GM18502 (cell line): ENCODE measurements at regions not wholly inside any gene's neighbourhood (a gene's known extent, or its start where the extent isn't known, plus 50 kb on each side); places are given as distances from the start of the nearest gene placed in this dataset.
"Not testable (repeated sequence)": the region's sequence is repeated elsewhere in the genome, so short reads cannot be mapped to it uniquely, and the experiment has no call there.

Source experiments
- ATAC-seq: cut with Tn5 transposase; IDR thresholded peaks from one replicate; pipeline ENCODE4 v1.9.1; 2021; ENCODE audit warnings: mild to moderate bottlenecking; ENCODE audit not compliant: unreplicated experiment, poor library complexity

DNA sequence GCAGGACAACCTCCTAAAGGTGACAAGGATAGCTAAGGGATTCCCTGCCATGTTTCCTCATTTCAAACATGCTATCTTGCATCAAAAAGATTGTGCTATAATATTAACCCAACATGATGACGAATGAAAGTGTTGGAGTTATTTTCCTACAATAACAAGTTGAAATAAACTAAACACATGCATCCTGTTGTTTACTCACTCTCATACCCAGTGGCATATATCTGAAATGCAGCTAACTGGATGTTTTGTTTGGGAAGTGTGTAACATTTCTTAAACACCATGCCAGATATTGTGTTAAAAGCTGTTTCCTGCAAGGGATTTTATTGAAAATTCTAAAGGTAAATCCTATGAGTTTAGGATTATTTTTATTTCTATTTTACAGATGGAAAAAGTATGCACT, 139.6 kb downstream of the TFPI2 start:
- ATAC-seq: no peak

DNA sequence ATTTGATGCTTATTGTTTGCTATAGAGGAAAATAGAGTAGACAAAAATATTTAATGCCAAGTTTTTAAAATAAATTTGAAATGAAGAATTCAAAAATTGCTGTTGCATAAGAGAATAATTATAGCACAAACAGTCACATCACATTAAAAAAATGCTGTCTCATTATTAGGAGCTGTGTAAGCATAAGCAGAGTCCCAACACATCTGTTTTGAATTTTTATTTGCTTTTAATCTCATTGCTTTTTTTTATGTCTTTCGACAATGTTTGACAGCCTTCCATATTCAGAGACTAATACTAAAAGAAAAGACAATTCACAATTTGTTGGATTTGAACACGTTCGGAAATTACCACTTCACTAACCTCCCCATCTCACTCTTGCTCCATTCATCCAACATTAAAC, 143.5 kb downstream of the TFPI2 start:
- no peak for ATAC-seq

DNA sequence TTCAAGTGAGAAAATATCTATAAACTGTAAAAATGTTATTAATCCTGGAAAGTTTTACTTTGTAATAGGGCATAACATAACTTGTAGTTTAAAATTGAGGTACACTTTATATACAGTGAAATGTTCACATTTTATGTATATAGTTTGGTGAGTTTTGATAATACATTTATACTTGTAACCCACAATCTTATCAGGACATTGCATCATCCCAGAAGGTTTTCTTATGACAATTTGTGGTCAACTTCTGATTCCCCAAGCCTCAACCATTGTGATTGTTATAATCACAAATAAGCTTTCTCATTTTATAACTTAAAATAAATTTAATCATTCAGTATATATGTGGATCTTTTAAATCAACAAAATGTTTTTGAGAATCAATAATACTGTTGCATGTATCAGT, 151.1 kb downstream of the TFPI2 start:
- no peak for ATAC-seq

- no peak for ATAC-seq
Measured at GRCh38 chr7:93737953-93738352, 152.6 kb downstream of the TFPI2 start.

DNA sequence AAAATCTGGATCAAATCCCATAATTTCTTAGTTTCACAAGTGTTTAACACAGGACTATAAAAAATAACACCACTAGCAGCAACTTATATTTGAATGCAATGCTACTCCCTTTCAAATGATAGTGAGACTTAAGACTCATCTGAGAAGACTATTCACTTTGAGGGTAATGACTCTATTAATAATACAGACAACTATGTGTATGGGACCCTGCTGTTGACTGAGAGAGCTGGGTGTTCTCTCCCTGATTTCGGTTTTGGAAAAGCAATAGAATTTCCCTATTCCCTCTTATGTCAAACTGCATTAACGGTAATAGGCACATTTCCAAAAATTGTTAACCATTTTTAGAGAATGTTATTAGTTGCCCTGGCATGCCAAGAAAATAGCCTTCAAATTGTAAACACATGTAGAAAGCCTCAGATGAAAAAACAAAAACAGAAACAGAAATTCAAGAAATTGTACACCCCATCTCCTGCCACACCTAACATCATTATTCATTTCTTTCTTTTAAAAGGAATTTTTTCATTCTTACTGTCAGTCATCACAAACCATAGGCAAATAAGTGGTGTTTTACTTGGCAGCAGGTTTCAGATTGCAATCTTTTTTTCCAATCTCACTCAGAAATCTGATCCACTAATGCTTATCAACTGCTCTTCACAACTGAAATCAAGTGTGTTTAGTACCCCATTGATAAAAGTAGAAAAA, 153.7 kb downstream of the TFPI2 start:
- no peak for ATAC-seq

- ATAC-seq: no peak
Measured at GRCh38 chr7:93728292-93728691, 153.8 kb upstream of the CALCR start.

DNA sequence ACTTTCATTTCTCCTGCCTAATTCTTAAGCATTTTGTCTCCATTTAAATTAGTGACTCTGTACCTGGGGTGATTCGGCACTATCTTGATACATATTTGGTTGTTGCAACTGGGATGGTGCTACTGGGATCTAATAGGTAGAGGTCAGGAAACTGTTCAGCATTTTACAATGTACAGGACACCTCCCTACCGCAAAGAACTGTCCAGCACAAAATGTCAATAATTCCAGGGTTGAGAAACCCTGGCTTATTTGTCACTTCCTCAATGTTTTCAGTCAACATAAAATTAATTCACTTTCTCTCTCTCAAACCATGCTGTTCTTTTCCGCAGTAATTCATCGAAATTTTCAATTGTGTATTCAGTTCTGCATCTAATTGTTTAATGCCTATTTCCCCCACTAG, 151.4 kb upstream of the CALCR start:
- no peak for ATAC-seq

DNA sequence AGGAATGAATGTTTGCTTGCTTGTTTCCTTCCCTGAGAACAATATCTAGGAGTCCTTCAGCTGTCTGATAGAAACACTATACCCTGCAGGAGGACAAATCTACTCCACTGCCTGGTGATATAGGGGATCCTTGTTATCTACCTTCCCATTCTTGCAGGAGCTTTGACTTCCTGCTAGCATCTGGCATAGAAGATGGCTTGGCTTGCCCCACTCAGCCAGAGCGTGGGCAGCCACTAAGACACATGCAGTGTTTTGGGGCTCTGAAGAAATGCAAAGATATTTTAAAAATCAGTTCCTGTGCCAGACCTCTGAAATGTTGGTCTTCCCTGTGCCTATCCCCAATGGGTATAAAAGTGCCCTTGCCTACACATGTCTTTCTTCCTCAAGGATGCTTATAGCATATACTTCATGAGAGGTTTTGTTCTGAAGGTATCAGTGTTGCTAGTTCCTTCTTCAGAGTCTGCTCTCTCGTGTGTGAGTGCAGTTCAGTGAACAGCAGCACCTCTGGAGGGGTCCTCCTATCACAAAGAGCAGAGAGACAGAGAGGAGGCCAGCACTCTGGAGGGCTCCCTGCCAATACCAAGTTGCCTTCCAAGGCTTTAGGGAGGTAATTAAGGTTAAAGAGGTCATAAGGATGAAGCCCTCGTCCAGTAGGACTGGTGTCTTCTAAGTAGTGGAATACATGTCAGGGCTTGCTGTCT, 149.1 kb upstream of the CALCR start:
- ATAC-seq: no peak

DNA sequence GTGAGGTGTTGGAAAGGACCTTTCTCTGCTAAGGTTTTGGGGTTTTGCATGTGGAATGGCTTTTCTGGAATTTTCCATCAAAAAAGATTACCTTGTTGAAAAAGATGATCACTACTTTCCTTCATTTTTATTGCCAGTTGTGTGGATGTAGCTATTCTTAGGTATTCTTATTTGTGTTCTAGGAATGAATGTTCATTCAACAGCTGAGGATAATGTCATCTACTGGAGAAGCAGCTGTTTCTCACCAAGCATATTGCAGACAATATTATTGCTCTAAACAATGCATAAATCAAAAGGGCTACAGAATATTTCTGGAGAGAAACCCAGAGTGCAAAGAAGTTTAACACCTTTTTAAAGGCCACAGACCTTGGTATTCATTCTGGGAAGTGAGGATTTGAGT, 145.6 kb upstream of the CALCR start:
- ATAC-seq: no peak

GRCh38 chr7:93719546-93719945, 145.0 kb upstream of the CALCR start:
- ATAC-seq: no peak

DNA sequence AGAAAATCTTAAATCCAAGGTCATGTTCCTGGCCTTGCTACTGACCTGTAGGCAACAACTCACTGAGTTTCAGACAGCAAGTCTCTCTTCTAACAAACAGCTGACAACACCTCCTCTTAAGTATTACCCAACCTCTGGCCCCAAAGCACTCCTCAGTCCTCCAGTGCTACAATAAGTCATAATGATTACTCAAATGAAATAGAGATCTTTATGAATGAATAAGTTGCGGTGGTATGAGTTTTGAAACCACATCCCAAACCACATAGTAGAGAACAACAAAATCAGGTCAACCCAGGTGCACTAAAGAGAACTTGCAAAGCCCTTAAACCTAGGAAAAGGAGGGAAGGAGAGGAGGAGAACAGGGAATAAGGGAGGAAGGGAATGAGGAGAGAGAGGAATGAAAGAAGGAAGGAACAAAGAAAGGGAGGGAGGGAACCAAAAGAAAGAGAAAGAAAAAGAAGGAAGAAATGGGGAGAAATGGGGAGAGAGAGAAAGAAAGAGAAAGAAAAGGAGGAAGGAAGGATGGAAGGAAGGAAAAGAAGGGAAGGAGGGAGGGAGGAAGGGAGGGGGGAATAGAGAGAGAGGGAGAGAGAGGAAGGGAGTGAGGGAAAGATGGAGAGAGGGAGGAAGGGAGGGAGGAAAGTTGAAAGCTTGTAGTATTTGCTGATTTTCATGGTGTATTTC, 142.8 kb upstream of the CALCR start:
- no peak for ATAC-seq

DNA sequence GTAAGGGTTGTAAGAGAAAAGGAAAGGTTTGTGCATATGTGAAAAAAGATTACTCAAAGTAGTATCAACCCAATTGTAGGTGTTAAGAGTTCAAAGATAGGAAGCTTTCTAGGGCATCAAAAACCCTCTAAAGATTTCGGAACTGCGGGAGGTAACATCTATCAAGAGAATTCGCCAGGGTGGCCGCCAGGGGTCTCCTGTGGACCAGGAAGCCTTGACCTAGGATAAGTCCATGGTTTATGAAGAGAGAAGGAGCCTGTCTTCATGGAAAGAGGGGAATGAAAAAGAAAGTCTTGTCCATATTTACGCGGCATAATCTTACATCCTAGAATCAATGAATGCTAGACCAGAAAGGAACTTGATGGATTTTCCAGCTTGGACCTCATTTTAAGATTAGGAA, 140.7 kb upstream of the CALCR start:
- peak; percentile 60 for ATAC-seq

DNA sequence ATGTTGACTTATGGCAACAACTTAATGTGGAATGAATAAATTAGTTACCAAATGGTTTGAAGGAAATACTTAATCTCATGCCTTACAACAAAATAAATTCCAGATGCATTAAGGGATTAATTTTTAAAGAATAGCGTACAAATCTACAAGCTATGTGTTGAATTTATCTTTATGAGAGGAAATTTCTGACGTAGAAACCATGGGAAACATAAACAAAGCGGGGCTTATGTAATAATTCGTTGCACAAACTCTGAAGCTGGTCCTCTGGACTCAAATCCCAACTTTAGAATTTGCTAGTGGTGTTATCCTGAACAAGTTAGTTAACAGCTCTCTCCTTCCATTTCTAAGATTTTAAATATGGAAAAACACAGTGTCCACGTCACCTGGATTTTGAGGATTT, 137.4 kb upstream of the CALCR start:
- no peak for ATAC-seq

DNA sequence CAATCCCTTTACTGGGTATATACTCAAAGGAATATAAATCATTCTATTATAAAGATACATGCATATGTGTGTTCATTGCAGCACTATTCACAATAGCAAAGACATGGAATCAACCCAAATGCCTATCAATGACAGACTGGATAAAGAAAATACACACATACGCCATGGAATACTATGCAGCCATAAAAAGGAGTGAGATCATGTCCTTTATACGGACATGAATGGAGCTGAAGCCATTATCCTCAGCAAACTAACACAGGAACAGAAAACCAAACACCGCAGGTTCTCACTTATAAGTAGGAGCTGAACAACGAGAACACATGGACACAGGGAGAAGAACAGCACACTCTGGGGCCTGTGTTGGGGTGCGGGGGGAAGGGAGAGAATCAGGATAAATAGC, 133.7 kb upstream of the CALCR start:
- ATAC-seq: not testable (repeated sequence)

DNA sequence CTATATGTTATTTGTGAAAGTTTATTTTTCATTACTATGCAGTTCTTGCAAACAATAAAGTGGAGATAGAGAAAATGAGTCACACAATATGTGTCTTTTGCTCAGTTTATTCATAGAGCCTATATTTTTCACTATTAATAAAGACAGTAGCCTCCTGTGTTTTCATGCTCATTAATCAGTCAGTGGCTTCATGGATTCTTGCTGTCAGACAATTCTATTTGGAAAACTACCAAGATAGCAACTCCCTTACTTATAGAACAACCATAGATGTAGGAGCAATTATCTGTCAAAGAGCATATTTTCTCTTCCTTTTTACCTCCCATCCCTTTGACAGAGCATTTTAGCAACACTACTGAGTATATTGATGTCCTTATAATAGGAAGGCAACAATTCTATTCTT, 132.7 kb upstream of the CALCR start:
- no peak for ATAC-seq

DNA sequence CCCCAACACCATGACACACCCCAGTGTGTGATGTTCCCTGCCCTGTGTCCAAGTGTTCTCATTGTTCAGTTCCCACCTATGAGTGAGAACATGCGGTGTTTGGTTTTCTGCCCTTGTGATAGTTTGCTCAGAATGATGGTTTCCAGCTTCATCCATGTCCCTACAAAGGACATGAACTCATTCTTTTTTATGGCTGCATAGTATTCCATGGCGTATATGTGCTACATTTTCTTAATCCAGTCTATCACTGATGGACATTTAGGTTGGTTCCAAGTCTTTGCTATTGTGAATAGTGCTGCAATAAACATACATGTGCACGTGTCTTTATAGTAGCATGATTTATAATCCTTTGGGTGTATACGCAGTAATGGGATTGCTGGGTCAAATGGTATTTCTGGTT, 131.6 kb upstream of the CALCR start:
- not testable (repeated sequence) for ATAC-seq

DNA sequence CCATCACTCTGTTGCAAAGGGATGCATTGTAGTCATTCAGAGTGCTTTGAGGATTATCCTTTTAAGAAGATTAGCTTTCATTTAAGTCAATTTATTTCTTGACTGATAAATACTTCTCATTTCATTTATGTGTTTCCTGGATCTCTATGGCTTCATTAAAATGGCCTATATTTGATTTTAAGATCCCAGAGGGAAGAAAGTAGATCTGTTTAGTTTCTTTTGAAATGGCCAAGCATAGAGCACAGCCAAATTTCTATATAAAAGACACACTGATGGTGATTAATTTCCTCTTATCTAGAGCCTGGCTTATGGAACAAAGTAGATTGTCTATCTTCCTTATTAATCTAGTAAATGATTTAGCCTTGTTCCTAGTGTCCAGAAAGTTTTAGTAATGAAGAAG, 129.7 kb upstream of the CALCR start:
- ATAC-seq: no peak

DNA sequence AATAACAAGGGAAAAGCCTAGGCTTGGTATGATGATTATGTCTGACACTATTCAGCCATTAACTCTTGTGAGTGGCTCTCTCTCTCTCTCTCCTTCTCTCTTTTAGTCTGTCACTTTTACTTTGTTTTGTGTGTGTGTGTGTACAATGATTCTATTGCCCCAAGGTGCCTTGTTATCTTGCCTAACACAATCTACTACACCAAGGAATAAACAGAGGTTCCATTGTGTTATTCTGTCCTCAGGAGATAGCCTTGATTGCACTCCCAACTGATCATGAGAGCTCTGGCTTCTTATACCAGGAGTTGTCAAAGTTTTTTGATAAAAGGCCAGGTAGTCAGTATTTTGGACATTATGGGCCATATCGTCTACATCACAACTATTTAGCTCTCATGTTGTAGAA, 123.4 kb upstream of the CALCR start:
- ATAC-seq: no peak

GRCh38 chr7:93693796-93694195, 119.3 kb upstream of the CALCR start:
- ATAC-seq: no peak

DNA sequence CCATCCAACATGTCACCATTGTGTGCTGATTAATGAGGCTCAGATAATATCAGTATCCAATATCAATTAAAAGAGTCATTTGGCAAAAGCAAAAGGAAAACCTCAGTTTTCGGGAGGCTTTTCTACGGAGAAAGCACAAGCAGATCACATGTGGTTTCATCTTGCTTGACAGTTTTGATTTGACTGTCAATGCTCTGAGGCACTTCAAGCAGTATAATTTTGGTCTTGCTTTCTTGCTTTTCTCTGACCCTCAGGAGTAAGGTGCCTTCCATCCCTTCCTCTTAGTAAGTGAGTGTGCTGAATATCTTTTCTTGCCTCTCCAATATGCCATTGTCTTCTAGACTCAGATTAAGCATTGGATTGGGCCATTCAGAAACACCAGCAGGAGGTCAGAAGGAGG, 115.5 kb upstream of the CALCR start:
- ATAC-seq: no peak

GRCh38 chr7:93678185-93678584, 103.7 kb upstream of the CALCR start:
- no peak for ATAC-seq
